ENCODE measurements at regions not wholly inside any gene's neighbourhood (a gene's known extent, or its start where the extent isn't known, plus 50 kb on each side); places are given as distances from the start of the nearest gene placed in this dataset.

DNA sequence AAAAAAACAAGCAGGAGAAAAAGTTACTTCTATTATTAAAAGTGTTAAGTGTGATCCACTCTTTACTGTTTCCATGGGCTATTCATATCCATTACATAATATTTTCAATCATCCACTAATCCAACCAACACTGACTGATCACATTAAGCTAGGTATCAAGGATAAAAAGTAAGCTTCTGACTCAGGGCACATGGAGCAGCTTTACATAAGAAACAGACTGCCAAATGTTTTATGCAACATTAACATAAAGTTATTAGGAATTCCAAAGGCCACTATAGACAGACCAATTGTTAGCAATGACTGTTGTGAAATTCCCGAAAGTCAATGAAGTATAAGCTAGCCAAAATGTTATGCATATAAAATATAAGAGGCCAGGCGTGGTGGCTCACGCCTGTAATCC is 277.6 kb downstream of the ZEB2 start:
- no peak for DNase-seq (ENCODE audit: low read depth in 2 of 2)

DNA sequence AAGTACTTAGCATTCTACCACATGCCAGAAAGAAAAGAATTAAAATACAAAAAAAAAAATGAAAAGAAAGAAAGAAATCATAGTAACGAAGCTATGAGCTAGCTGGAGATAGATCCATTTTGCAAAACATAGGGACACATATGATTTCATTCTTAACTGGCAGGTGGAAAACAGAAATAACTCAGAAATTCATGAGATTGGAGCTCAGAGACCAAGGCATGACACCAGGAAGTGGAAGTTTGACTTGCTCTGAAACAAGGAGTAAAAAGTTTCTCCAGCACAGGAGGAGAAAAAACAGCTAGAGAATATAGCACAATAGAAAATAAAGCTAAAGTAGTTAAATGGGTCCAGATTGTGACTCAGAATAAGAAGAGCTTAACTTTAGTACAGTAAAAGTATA is 278.1 kb downstream of the ZEB2 start:
- no peak for DNase-seq (ENCODE audit: low read depth in 2 of 2)

DNA sequence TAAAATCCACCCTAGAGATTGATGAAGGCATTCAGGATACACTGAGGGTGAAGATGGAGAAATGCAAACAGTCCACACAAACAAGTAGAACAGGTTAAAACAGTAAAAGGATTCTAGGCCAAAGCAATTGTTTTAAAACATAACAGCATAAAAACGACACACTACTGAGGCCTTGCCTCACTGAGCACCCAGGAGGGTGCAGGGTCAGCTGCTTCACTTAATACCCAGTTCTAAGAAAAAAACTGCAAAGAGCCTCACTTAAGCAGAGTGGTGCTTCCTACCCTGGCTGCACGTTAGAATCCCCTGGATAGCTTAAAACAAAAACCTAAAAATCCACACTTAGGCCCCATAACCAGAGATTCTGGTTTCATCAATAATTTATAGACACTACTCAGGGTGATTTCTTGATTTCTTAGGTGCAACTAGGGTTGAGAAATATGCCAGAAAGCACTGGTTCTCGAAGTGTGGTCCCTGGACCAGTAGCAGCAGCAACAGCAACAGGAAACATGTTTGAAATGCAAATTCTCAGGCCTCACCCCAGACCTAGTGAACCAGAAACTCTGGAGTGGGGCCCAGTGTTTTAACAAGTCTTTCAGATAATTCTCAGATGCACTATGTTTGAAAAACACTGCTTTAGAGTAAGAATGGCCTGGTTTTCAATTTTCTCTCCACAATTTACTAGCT is 279.1 kb downstream of the ZEB2 start:
- no peak for DNase-seq (ENCODE audit: low read depth in 2 of 2)

DNA sequence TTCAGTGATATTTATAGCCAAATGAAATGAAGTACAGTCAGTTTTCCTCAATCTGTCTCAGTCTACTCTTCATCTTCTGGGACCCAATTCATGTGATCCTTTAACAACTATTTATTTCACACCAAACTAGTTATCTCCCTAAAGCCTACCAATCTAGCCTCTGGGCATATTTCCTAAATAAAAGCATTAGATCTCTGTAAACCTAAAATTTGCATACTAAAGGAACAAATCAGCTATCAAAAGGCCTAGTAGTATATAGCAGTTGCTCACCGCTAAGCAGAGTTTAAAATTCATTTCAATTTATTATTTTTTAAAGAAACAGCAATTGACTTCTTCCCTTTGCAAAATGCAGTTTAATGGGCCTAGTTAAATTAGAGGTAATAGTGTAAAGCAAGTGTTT is 280.2 kb downstream of the ZEB2 start:
- no peak for DNase-seq (ENCODE audit: low read depth in 2 of 2)

DNA sequence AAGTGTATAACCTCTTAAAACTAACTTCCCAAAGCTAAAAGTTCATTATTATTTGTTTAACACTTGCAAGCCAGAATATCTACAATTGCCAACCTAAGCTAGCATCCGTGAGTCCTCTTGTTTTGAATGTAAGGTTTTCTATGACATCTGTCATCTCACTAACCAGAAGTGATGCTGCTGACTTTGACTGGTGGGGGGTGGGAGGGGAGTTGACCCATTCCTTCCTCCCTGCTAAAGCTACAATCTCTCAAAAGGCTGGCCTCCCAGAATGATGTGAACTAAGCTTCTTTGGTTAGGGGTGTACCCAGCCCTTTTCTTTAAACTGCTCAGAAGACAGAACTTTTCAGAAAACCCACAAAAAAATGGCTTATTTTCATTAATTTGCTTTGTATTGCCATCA is 280.6 kb downstream of the ZEB2 start:
- DNase-seq (ENCODE audit: low read depth in 2 of 2), result no peak

DNA sequence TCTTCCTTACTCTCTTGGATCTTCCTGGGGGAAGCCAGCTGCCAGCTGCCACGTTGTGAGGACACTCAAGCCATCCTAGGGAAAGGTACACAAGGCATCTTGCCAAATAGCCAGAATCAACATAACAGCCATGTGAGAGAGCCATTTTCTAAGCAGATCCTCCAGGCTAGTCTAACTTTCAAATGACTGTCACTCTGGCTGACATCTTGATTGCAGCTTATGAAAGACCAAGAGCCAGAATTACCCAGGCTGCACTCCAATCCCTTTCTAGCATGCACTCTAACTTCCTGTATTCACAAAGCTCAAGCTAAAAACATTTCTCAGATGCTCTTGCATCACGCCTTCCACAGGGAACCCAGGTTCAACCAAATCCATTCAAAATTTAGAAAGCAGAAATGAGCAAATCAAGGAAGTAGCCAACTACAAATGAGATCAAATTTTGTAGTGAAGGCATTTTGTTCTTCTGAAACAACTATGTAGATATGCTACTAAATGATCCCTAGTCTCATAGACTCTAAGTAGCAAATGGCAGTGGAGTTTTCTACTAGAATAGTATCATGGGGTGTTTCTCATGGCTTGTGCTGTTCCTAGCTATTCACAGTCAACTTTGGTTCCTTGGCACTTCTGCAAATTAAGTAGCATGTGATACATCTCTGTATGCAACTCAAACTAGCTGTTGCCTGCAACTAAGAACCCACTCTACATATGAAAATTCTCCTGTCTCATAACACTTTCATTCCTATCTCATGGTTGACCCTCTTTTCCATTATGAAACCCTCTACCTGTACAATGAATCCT is 281.9 kb downstream of the ZEB2 start:
- DNase-seq (ENCODE audit: low read depth in 2 of 2), result no peak

DNA sequence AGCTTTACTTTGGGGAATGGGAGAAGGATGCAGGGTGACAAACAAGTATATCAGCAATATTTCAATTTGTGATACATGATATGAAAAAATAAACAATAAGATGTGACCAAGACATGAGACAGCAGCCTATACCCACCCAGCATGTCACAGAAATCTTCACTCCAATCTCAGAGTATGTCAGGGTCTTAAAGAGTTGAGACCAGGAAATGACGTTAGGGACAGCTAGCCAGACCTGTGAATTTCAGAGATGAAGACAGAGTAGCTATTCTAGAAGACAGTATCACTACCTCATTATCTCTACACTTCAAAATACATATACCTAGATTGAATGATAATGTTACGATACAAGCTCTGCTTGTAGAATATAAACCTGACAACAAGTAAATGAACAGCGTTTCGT is 282.8 kb downstream of the ZEB2 start:
- no peak for DNase-seq (ENCODE audit: low read depth in 2 of 2)

DNA sequence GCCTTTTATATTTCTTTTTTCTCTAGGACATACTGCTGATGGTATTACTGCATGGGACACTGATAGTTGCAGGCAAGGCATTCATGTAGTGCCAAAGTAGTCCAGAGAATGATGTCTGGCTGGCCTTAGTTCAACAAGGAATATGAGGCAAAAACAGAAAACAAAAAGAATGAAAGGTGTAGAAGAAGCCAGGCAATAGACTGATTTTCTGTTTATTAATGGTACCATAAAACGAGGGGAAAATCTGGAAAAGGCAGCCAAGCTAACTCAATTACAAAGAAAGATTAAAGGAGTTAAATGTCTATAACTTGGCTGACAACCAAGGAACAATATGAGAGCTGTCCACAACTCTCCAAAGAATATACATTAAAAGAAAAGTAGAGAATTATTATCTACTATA is 284.9 kb downstream of the ZEB2 start:
- no peak for DNase-seq (ENCODE audit: low read depth in 2 of 2)

DNA sequence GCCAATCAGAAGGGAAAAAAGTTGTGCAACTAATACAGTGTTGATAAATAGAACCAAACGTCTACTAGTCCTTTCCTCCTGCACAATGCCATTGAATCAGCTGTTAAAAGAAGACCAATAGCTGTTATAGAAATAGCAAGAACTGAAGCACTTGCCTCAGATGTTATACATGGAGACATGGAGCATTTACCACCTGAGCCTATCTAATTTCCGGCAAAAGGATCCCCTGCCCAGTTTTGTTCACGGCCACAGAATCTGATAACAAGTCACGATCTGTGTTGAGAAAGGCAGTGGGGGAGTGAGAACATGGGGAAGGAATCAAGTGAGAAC is 285.4 kb downstream of the ZEB2 start:
- no peak for DNase-seq (ENCODE audit: low read depth in 2 of 2)

DNA sequence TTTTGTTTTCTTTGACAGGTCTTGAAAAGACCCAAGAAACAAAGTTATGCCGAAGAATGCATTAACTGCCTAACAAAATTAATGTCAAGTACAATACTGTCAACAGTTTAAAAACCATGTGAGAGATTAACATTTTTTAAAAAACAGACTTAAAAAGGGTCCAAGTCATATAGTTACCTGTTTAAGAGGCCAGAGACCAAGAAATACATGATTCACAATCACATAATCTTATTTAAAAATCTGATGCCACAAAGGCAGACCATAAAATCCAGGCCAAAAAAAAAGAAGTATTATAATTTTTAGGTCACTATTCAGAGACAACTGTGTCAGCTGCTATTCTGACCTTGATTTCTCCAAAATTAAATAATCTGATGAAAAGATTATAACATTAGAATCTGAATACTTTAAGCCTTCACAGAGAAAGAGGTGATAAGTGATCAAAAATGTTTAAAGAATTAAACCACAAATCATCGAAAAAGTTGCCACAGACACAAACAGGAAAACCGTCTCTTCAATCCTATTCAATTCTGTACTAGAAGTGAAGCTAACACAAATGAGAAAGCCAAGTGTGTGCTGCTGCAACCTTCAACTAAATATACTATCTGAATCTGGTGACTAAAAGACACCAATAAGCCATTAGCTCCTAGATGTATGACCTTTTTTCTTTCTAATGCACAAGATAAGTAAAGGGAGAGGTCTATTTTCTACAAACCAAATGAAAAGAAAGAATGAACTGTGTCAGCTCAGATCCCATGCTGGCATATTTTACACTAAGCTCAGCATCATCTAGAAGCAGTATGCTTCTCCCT is 286.0 kb downstream of the ZEB2 start:
- DNase-seq (ENCODE audit: low read depth in 2 of 2), result no peak

DNA sequence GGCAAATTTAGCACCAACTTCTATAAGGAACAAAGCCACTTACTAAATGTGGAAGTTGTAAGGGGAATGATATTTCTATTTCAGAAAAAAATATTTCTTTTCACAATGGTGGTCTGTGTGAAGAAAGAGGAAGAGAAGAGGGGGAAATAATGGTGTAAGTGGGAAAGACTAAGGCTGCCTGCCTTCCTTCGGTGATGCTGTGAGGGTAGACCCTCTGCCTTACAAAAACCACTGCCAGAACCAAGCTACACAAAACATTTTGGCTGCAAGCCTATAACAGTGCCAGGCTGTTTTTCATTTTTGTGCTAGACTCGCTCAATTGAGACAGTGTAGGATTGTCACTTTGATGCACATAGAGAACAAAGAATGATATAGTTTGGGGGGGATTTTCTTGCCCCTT is 286.6 kb downstream of the ZEB2 start:
- no peak for DNase-seq (ENCODE audit: low read depth in 2 of 2)

DNA sequence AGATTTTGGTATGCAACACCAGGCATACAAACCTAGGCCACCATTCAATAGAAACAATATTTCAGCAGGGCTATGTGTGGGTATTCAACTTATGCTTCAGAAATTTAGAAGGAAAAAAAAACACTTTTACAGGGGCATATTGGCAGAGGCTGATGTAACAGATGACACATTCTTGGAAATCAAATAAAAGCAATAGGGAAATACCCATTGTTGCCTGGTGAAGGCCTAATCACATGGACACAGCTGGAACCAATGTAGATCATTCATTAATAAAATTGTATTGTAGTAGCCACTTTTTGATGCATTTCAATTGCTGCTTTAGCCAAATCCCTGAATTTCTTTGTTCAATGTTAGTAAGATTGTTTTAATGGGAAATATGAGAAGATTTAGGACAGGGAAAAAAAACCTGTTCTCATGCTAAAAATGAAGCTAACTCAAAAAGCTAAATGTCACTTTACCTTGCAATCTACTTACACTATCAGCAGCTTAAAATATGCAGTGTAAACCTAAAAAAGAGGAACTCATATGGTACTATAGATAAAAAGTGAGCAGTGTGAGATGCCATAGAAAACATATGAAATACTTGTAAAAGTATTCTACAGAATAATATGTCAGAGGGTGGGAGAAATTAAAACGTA is 289.4 kb downstream of the ZEB2 start:
- DNase-seq (ENCODE audit: low read depth in 2 of 2), result no peak

DNA sequence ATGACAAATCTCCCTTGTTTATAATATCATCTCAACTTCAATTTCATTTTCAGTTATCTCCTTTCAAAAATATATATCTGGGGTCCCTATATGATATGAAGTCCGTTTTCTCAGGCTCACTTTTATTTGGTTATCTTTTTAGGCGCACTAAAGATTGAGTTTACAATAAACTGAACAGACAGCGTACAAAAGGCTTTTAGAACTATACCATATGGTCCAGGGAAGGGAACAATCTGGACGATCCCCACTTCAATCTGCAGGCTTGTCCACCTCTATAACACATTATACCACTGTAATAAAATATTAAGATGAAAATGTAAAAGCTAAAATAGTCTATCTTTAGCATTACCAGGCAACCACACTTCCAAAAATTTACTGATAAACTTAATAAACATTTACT is 289.9 kb downstream of the ZEB2 start:
- DNase-seq (ENCODE audit: low read depth in 2 of 2), result no peak

DNA sequence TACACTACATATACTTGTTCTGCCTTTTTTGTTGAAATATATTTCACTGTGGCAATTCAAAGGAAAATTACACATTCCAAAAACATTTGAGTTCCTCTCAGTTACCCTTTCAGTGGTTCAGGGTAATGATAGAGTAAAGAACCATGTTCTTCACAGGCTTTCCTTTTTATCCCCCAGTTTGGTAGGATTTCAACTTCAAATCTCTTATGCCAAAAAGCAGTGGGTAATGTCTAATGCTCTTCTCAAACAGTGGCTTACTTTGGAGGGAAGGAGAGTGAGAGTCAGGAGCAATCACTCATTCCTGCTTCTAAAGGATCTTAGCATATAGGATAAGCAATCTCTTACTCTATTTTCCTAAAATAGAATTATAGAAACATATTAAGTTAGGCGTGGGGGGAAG is 290.6 kb downstream of the ZEB2 start:
- no peak for DNase-seq (ENCODE audit: low read depth in 2 of 2)

DNA sequence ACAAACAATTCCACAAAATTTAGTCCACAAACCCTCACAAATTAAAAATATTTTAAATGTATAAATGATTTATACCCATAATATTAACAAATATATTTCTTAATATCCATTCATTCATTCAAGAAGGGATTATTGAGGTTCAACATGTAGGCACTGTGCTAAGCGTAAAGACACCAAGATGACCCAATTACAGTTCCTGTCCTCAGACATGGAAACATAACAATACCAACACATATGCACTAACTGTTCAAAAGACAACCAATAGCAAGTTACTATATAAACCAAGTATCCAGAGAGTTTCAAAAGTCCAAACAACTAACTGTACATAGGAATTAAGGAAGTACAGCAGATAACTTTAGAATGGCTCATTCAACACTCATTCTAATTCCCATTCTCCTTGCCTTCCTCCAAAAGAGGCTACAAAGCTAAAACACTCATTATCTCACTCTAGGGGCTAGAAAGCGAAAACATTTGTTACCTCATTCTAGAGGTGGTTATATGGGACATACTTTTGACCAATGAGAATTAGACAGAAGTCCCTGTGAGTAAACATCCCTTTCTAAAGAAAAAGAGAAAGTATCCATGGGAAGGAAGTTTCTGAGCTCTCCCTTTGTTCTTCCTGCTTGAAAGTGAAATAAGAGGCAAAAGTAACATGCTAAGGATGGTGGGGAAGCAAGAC is 292.4 kb downstream of the ZEB2 start:
- DNase-seq (ENCODE audit: low read depth in 2 of 2), result no peak

DNA sequence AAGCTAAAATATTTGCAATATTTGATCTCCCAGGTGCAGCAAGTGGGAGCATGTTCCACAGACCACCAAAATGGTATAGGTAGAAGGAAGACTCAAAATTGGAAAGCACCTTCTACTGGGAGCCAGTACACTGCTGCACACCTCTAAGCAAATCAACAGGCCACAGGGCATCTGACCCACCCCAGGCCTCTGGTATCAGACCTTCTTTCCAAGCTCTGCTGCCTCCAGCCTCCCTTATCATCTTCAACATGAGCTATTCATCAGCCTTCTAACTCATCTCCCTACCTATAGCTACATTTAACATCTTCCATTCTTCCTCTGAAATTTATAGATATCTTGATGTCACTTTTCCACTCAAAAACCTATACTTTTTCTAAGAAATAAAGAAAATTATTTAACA is 294.8 kb downstream of the ZEB2 start:
- DNase-seq (ENCODE audit: low read depth in 2 of 2), result no peak

DNA sequence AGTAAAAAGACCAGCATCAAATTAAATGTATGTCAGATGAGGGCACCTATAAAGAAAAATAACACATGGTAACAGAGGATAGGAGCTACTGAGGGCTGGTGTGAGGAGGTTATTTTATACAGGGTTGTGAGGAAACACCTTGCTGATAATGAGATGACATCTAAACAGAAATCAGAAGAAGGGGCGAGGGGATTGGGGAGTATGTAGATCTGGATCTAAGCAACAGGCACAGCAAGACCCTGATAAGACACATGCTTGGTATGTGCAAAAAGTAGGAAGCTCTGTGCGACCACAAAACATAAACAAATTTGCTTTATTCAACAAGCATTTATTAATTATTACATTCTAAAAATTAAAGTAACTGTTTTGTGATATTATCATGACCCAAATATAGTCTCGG is 295.4 kb downstream of the ZEB2 start:
- no peak for DNase-seq (ENCODE audit: low read depth in 2 of 2)

DNA sequence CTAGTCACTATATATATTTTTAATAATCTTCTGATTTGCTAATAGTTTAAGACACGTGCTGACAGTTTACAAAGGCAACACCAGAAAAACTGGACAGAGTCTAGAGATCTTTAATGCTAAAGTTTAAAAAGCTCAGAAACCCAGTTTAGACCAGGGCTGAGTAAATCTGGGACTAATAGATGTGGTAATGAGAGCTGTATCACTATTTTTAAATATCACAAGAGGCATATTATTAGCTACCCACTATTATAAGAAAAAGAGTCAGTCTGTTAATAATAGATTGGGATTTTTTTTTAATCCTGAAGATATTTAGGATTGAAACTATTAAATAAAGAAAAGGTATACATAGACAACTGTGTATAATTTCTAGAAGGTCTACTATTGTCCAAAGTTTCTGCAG is 299.9 kb downstream of the ZEB2 start:
- DNase-seq (ENCODE audit: low read depth in 2 of 2), result no peak

DNA sequence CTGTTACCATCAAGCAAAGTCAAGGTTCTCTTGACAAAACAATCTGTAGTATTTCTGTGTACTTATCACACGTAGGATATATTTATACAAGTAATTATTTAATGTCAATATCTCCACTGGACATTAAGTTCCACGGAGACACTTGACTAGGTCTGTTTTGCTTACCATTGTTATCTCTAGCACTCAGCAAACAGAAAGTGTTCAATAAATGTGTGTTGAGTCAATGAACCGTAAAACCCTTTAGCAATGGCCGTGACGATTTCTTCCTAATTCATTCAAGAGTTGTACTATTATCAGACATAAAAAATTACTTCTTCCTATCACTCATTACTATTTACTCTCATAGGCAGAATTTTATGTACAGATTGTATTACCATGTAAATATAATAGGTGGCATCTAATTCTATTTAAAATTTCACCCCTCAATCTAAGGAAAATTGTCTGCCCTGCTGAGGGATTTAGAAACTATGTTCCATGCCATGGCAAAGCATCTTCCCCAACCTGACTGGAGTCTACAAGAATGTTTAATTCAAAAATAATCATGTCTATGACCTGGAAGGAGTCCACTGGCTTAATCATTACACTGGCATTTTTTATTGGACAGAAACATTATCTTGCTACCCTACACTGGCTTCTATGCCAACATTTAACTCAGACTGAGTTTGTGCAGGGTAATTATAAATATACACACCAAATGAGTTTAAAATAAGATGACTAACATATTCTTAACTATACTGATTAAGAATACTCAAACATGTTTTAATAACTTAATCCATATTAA is 301.9 kb downstream of the ZEB2 start:
- DNase-seq (ENCODE audit: low read depth in 2 of 2), result no peak

DNA sequence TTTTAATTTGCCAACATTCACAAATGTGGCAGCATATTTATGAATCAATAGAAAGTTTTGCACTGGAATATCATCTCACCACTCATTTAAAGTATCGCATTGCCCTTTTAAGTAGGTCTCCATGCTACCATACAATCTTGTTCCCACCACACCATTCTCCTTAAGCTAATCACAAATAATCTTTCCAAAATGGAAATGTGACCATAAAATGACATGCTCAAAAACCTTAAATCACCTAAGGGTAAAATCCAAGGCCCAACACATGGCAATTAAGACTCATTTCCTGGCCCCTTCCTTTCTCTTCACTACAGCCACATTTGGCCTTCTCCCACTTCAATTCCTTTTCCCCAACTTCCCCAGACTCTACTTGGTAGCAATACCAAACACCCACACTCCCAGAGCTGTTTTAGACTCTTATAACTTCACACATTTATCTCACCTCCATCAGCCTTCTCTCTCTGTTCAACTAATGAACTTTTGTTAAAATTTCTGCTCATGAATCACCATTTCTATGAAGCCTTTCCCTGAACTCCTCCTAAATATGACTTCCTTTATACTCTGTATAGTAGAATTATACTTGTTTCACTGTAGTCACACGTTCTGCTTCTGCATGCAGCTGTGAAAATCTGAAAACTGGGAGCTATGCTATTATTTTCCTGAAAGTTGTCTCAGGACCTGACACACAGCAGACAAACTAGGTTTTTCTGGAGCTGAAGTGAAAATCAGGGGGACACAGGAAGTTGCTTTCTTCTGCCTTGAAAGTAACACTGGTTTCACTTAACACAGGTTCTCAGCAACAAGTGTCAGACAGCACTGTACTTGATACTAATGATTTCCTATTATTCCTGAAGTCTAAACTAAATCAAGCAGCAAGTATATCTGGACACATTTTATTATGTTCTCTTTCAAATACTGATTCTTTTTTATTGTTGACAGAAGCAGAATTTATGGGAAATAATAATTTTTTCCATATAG is 303.9 kb downstream of the ZEB2 start:
- DNase-seq (ENCODE audit: low read depth in 2 of 2), result no peak
